ENCODE measurements at regions not wholly inside any gene's neighbourhood (a gene's known extent, or its start where the extent isn't known, plus 50 kb on each side); places are given as distances from the start of the nearest gene placed in this dataset.
"Not testable (repeated sequence)": the region's sequence is repeated elsewhere in the genome, so short reads cannot be mapped to it uniquely, and the experiment has no call there.

DNA sequence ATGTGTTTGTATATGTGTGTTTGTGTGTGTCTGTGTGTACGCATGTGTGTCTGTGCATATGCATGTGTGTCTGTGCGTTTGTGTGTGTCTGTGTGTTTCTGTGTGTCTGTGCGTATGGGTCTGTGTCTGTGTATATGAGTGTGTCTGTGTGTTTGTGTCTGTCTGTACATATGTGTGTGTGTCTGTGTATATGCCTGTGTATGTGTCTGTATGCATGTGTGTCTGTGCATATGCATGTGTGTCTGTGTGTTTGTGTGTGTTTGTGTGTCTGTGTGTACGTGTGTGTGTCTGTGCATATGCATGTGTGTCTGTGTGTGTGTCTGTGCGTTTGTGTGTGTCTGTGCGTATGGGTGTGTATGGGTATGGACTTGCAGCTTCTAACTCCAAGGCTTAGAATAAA is 174.0 kb upstream of the NOX3 start:
- ATAC-seq (no peak), DNase-seq (no peak)
- Mint-ChIP-seq H3K9me3 (peaks cover 0 to 5% of the 10 kb centered on the region in 2 donors), H3K4me1 (peaks cover 10% of the 10 kb centered on the region), H3K27me3 (no peaks in the 10 kb centered on the region), H3K4me3 (no peak overlapping the region), H3K27ac (no peak overlapping the region)

DNA sequence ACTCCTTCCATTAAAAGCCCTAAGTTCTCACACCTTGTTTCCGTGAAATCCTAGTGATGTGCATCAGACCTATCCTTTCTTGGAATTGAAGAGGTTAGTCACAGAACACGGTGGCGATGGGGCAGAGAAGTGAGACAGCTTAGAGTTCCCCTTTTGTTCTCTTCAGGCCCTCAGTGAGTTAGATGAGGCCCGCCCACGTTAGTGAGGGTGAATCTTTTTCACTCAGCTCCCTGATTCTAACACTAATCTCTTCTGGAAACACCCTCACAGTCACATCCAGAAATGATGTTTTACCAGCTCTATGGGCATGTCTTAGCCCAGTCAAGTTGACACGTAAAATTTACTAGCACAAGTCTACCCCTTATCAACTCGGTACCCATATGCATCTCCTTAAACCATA is 172.7 kb upstream of the NOX3 start:
- Mint-ChIP-seq H3K4me1 (peaks cover 10% of the 10 kb centered on the region), H3K4me3 (no peak overlapping the region), H3K27ac (no peak overlapping the region), H3K9me3 (no peaks in the 10 kb centered on the region), H3K27me3 (no peaks in the 10 kb centered on the region)
- peak; percentile 6 to 39 for DNase-seq
- peak; percentile 92 for ATAC-seq

DNA sequence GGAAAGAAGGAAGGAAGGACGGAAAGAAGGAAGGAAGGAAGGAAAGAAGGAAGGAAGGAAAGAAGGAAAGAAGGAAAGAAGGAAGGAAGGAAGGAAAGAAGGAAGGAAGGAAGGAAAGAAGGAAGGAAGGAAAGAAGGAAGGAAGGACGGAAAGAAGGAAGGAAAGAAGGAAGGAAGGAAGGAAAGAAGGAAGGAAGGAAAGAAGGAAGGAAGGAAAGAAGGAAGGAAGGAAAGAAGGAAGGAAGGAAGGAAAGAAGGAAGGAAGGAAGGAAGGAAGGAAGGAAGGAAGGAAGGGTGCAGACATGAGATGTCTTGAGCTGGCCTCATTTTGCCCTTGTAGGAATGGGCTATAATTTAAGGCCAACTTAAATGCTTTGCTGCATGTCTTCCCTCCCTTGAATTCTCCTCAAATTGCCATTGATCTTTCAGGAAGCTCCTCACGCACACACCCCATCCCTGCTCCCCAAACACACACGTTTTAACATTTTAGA is 172.1 kb upstream of the NOX3 start:
- not testable (repeated sequence) for DNase-seq, H3K27ac Mint-ChIP-seq, H3K4me1 Mint-ChIP-seq, H3K9me3 Mint-ChIP-seq, H3K4me3 Mint-ChIP-seq, ATAC-seq, H3K27me3 Mint-ChIP-seq

DNA sequence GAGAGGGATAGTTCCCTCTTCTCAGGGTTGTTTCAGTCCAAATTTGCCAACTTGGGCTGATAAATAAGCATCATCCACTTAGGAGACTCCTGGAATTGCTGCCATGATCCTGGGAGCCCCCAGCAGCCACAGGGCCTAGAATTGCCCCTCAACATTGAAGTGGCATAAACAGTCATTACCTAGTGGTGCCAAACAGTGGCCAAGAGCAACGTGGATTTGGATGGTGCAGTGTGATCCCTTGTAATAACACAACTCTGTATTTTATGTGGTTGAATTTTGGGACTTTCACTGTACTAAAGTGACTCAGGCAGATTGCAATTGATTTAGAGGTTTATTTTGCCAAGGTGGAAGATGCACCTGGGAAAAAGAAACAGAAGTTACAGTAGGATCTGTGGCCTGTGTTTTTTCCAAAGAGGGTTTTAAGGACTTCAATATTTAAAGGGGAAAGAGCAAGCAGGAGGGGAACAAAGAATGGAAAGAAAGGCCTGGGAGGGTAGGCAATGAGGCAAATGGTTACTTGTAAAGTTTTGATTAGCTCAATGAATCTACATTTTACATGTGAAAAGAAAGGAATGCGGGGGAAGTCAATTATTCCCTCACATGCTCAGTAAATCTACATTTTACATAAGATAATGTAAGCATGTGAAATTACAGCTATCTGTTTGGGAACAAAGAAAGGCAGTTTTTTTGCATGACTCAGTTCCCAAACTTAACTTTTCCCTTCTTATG is 168.0 kb upstream of the NOX3 start:
- peaks cover 9% of the 10 kb centered on the region for H3K4me1 Mint-ChIP-seq
- DNase-seq (no peak), ATAC-seq (no peak)
- H3K4me3 Mint-ChIP-seq: no peak overlapping the region
- no peak overlapping the region for H3K27ac Mint-ChIP-seq
- H3K9me3 Mint-ChIP-seq: no peaks in the 10 kb centered on the region
- H3K27me3 Mint-ChIP-seq: no peaks in the 10 kb centered on the region

DNA sequence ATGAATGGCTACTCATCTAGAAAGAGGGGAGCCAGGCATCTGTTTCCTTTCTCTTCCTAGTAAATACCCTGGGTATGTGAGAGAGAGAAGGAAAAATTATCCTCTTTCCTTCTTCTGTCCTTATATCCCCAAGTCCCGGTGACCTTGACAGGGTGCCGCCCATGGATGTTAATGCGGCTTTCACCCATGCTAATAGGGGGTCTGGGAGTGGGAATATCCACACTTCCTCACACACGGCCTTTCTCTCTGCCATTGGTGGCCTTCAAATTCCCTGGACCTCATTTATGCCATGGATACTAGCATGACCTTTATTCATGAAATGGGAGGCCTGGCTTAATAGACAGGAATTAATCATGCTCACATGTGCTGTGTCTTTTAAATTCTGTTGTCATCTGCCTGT is 159.0 kb upstream of the NOX3 start:
- Mint-ChIP-seq H3K27me3 (no peaks in the 10 kb centered on the region), H3K4me1 (no peaks in the 10 kb centered on the region), H3K4me3 (no peak overlapping the region), H3K27ac (no peak overlapping the region), H3K9me3 (peaks cover 6 to 19% of the 10 kb centered on the region in 2 donors)
- ATAC-seq (no peak), DNase-seq (no peak)

DNA sequence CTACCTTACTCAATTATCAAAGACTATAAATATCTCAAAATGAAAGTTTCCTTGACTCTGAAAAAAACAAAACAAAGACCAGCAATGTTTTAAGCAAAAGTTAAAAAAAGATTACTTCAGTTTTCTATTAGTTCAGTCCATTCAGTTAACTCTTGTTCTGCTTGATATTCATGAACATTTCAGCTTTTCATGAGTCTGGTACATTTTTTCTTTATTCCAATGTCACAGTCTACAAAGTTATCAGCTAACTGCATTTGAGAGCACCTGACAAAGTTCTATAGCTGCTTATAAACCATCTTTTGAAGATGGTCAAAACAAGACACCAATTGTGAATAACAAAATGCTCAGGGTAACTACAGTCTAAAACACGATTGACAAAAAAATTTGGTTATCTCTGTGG is 156.1 kb upstream of the NOX3 start:
- Mint-ChIP-seq H3K4me3 (no peak overlapping the region), H3K27me3 (no peaks in the 10 kb centered on the region), H3K27ac (no peak overlapping the region), H3K9me3 (peaks cover 6 to 19% of the 10 kb centered on the region in 2 donors), H3K4me1 (no peaks in the 10 kb centered on the region)
- no peak for DNase-seq
- no peak for ATAC-seq

DNA sequence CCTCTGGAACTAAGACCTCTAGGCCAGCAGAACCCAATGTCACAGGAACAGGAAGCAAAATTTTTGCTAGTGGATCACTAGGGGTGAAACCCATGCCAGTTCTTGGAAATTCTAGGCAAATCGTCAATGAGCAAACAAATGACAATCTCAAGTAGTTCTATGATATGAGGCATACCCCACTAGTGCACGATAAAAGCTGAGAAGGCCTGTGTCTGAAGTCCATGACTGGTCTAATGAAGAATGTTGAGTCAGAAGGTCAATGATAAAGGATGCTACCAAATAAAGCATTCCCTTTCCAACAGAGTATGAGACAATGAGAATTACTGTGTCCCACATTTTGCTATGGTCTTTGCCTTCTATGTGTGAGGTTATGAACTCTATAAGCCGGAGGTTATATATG is 149.4 kb upstream of the NOX3 start:
- H3K9me3 Mint-ChIP-seq: peaks cover 0 to 5% of the 10 kb centered on the region in 2 donors
- DNase-seq (no peak), ATAC-seq (no peak)
- H3K4me3 Mint-ChIP-seq: no peak overlapping the region
- no peaks in the 10 kb centered on the region for H3K4me1 Mint-ChIP-seq
- H3K27ac Mint-ChIP-seq: no peak overlapping the region
- no peaks in the 10 kb centered on the region for H3K27me3 Mint-ChIP-seq

DNA sequence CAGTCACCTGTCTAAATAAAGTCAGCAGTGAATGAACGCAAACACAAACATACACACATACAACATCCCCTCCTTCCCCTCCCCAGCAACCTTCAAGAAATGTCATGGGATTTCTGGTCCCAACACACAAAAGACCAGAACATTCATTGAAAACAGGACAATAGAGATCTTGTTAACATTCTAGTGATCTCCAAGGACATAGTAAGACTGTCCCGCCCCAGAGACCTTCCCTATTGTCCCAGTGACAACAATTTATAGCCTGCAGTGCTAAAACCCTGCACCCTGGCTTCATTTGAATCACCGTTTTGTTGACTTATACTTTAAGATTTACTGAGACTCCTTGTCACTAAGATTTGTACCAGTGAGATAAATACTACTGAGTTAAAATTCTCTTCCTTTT is 143.9 kb upstream of the NOX3 start:
- no peaks in the 10 kb centered on the region for H3K27me3 Mint-ChIP-seq
- DNase-seq (no peak), ATAC-seq (no peak)
- H3K27ac Mint-ChIP-seq: no peak overlapping the region
- H3K4me1 Mint-ChIP-seq: no peaks in the 10 kb centered on the region
- no peak overlapping the region for H3K4me3 Mint-ChIP-seq
- no peaks in the 10 kb centered on the region for H3K9me3 Mint-ChIP-seq

DNA sequence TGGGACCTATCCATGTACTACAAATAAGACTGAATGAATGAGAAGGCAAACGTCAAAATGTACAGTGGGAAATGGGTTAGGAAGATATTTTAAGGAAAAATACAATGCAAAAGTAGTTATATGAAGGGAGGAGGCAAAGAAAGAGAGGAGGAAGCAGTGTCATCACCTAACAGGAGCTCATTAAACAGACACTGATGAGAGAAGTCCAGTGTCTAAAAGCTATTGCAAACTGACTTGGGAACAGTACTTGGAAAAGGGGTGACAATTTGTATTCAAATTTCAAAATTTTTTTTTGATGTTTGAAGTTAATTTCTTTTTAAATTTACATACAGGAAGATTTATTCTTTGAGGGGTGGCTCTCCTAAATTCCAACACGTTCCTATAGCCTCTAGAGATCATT is 143.5 kb upstream of the NOX3 start:
- DNase-seq: no peak
- Mint-ChIP-seq H3K4me1 (no peaks in the 10 kb centered on the region), H3K4me3 (no peak overlapping the region), H3K27ac (no peak overlapping the region), H3K9me3 (no peaks in the 10 kb centered on the region), H3K27me3 (no peaks in the 10 kb centered on the region)
- no peak for ATAC-seq

DNA sequence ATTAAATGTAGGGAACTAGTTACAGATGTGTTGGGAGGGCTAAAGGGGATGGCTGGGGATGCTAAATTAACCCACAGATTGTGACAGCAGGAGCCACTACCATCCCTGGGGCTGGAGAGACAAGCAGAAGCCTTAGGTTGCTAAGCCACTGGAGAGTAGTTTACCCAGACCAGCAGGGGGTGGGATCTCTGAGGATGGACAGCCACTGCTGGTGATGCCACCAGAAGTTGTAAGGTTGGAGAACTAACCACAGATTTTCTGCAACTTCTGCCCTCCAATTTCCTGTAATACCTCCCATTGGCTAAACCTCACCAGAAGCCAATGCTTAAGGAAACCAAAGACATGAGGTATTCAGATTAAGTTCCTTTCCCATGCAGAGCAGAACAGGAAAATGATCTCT is 139.6 kb upstream of the NOX3 start:
- no peak overlapping the region for H3K4me3 Mint-ChIP-seq
- H3K9me3 Mint-ChIP-seq: no peaks in the 10 kb centered on the region

DNA sequence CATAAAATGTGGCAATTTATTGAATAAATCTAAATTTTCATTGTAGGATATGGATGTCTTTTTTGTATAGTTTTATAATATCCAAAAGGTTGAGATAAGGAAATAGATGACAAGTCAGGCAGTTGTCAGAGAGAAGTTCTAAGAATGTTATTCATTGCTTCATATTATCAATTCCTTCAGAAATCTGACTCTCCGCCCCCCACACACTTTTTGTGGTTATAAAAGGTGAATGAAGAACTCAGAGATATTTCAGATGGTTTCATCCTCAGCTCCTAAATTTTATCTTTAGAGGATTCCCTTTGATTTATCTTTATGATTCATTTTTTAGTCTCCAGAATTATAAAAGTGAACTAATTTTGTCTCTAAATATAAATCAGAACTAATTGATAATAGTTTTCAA is 136.1 kb upstream of the NOX3 start:
- peaks cover 0 to 4% of the 10 kb centered on the region in 2 donors for H3K9me3 Mint-ChIP-seq
- no peaks in the 10 kb centered on the region for H3K4me1 Mint-ChIP-seq
- ATAC-seq (no peak), DNase-seq (no peak)
- H3K4me3 Mint-ChIP-seq: no peak overlapping the region
- no peaks in the 10 kb centered on the region for H3K27me3 Mint-ChIP-seq
- no peak overlapping the region for H3K27ac Mint-ChIP-seq

More for the DNA sequence above, 139.6 kb upstream of the NOX3 start:
- Mint-ChIP-seq H3K27ac (no peak overlapping the region), H3K27me3 (no peaks in the 10 kb centered on the region), H3K4me1 (no peaks in the 10 kb centered on the region)
- no peak for ATAC-seq
- DNase-seq: no peak

DNA sequence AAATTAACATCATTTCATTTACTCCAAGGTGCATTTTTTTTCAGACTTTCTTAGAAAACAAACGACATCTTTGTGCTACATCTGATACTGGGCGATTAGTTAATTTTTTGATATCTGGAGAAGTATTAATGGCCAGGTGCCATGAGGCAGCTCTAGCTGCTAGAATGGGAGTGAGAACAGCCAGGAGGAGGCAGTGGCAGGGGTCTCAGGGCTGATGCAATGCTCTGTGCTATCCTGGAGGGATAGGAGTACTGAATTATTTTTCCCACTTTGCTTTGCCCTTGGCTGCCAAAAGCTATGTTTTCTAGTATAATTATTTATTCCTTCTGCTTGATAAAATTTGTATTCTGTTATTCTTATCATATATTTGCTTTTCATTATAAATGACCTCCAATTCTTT is 133.6 kb upstream of the NOX3 start:
- ATAC-seq: no peak
- Mint-ChIP-seq H3K9me3 (peaks cover 0 to 4% of the 10 kb centered on the region in 2 donors), H3K4me1 (no peaks in the 10 kb centered on the region)

DNA sequence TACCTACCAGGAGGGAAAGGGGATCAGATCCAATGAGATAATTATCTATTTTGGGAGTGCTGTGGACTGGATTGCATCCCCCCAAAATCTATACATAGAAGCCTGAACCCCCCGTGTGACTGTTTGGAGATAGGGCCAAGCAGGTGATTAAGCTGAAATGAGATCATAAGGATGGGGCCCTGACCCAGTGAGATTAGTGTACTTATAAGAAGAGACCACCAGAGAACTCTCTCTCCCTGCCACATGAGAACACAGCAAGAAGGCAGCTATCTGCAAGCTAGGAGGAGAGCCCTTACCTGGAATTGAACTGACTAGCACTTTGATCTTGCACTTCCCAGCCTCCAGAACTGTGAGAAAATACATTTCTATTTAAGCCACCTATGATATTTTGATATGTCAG is 132.2 kb upstream of the NOX3 start:
- H3K4me3 Mint-ChIP-seq: no peak overlapping the region
- DNase-seq: no peak
- no peaks in the 10 kb centered on the region for H3K4me1 Mint-ChIP-seq
- no peak for ATAC-seq
- H3K9me3 Mint-ChIP-seq: peaks cover 4 to 10% of the 10 kb centered on the region in 2 donors
- H3K27me3 Mint-ChIP-seq: no peaks in the 10 kb centered on the region
- H3K27ac Mint-ChIP-seq: no peak overlapping the region

More for the DNA sequence above, 133.6 kb upstream of the NOX3 start:
- no peak for DNase-seq
- Mint-ChIP-seq H3K27me3 (no peaks in the 10 kb centered on the region), H3K4me3 (no peak overlapping the region), H3K27ac (no peak overlapping the region)

DNA sequence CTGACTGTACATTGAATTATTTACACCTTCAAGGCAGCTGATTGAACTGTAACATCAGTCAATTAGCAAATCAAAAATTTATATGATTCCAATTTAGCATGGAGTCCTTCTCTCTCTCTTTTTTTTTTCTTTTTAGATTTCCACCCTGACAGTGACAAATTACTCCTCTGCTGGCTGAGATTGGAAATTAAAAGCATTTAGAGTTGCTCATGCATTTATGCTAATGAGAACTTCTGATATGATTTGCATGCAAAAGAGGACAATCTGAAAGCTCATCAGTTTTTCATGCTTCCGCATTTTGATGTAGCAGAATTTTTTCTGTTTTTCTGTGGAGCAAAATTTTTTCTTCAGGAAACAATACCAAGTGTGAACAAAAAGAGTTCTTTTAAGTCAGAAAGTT is 130.5 kb upstream of the NOX3 start:
- no peaks in the 10 kb centered on the region for H3K27me3 Mint-ChIP-seq
- no peaks in the 10 kb centered on the region for H3K4me1 Mint-ChIP-seq
- DNase-seq: no peak
- no peak for ATAC-seq
- H3K9me3 Mint-ChIP-seq: peaks cover 4 to 10% of the 10 kb centered on the region in 2 donors
- no peak overlapping the region for H3K4me3 Mint-ChIP-seq
- H3K27ac Mint-ChIP-seq: no peak overlapping the region

DNA sequence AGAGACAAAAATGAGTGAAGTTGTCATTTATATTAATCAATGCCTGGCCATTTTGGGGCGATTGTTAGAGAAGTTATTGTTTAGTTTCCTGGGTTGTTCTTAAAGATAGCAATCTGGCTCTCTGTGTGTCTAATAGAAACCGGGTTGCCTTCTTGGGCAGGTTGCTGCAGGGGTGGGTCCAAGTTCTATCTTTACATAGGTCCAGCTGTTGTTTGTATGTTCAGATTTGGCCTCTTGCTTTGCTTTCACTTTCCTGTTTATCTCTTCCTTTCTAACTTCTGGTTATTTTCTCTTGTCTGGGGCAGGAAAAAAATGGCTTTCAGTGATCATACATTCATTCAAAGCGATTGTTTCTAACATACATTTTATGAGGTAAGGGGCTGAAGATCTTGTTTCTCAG is 128.4 kb upstream of the NOX3 start:
- DNase-seq (no peak), ATAC-seq (no peak)
- Mint-ChIP-seq H3K27ac (no peak overlapping the region), H3K4me1 (no peaks in the 10 kb centered on the region), H3K9me3 (peaks cover 4 to 10% of the 10 kb centered on the region in 2 donors), H3K4me3 (no peak overlapping the region), H3K27me3 (peaks cover 7% of the 10 kb centered on the region)

DNA sequence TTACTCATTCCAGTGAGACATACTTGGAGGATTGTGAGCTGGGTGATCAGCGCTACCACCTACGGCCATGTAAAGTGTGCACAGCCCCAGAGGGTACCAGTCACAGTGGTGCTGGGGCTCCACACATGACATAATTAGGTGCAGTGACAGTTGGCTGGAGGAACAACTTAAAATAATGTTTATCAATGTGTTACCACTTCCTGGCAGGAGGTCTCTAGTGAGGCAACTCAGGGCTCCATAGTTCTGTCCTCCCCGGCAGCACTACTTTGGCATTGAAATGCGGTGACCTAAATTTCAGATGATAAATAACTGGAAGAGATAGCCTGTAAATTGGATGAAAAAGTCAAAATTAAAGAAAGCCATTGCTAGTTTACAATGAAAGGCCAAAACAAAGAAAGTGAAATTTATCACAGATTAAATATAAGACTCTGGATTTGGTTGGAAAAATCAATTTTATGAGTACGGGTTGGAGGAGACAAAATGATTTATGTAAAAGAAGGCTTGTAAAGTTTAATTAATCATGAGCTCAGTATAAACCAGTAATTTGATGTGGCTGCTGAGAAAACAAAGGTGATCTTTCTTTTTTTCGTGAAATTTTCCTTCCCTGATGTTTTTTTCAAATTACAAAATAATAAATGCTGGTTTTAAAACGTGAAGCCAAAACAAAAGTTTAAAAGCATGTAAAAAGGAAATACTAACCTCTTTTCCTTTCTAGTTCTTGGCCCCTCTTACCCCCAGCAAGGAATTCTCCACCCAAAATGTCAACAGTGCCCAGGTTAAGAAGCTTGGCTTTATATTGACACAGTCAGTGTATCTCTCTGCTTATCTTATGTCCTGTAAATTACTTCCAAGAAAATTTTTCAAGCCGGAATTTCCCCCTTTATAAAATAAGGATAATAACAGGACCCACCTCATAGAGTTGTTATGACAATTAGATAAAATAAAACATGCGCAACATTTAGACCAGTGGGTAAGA is 126.7 kb upstream of the NOX3 start:
- H3K27ac Mint-ChIP-seq: no peak overlapping the region
- DNase-seq: no peak

More for the DNA sequence above, 126.7 kb upstream of the NOX3 start:
- Mint-ChIP-seq H3K27me3 (peaks cover 8% of the 10 kb centered on the region), H3K4me3 (no peak overlapping the region), H3K9me3 (peaks cover 0 to 10% of the 10 kb centered on the region in 2 donors), H3K4me1 (no peaks in the 10 kb centered on the region)
- ATAC-seq: no peak
